HG03280 (cell line): ENCODE measurements at regions not wholly inside any gene's neighbourhood (a gene's known extent, or its start where the extent isn't known, plus 50 kb on each side); places are given as distances from the start of the nearest gene placed in this dataset.
"Not testable (repeated sequence)": the region's sequence is repeated elsewhere in the genome, so short reads cannot be mapped to it uniquely, and the experiment has no call there.

Experiments
- ATAC-seq: cut with Tn5 transposase; IDR thresholded peaks from one replicate; pipeline ENCODE4 v1.9.1; 2021; ENCODE audit warnings: mild to moderate bottlenecking, moderate library complexity; ENCODE audit not compliant: unreplicated experiment

- ATAC-seq, result no peak
Measured at GRCh38 chr14:22122227-22122818, 448.7 kb upstream of the OR4E1 start.

DNA sequence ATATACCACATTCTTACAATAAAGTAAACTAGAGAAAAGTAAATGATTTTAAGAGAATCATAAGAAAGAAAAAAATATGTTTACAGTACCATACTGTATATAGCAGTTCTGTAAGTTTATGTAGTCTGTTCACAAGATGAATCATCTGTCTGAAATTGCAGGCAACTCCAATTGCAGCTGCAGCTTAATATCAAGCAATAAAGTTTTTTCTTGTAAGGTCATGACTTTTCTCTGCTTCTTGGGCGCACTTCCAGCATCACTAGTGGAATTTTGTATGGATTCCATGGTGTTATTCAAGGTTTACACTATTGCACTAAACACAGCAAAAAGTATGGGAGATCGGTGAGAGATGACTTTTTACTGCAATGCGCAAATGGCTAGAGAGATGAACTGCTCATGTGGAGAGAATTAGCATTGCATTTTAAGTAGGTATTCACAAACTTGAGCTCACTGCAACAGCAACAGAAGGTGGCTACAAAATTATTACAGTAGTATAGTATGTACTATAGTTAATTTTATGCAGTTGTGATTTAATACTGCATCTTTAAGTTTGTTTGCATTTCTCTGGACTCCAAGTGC, 445.4 kb upstream of the OR4E1 start:
- ATAC-seq, result no peak

GRCh38 chr14:22113401-22113800, 439.8 kb upstream of the OR4E1 start:
- no peak for ATAC-seq

DNA sequence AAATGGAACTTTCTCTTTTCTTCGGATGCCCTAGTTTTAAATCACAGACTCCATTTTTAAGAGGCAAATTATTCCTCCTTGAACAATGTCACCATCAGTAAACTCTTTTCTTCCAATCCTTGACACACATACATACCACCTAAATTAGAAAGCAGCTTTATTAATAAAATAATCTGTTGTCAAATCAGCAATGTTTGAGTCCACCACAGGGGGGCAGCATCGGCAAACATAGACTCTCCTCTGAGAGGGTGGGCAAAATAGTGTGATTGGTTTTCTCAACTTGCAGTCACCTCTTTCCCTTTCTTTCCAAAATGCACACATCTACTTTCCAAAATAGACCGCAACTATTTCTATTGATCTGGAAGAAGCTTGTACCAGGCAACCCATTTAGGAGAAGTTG, 438.4 kb upstream of the OR4E1 start:
- no peak for ATAC-seq

- ATAC-seq, result no peak
Measured at GRCh38 chr14:22107753-22108152, 434.1 kb upstream of the OR4E1 start.

DNA sequence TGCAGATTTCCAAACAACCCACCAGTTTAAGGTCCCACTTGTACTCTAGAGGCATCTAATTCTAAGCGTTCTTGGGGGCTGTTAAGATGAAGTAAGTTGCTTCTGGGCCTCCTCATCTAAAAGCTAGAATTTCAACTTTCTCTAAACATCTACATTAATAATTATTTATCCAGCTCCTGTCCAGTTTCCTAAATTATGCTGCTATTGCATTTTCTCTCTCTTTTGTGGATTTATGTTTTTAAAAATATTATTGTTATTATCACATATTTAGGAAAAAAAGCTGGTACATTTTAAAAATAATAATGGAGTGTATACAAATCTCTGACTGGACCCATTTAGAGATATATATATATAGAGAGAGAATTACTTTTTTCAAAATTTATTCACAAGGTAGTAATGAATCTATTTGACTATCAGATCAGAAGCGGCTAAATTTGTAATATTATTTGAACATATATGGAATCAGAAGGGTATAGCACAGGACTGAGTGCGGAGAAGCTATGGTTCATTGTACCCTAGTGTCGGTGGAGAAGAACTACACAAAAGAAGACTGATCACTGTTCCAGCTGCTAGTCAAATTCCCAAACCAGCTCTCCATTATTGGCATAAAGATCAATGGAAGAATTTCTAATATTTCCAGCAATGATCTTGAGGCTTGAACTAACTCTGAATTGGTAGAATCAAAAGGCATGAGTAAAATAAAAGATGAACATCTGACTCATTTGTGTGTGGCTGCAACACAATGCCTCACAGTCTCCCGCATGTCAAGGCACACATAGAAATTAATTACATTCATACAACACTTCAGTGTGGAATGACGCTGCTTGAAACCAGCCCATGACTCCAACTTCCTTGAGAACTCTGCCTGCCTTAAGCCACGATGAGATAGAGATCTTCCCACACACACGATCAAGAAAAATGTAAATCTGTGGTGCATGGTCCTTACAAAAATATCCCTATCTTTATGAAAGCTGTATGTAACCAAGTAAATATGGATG, 433.4 kb upstream of the OR4E1 start:
- ATAC-seq, result no peak

DNA sequence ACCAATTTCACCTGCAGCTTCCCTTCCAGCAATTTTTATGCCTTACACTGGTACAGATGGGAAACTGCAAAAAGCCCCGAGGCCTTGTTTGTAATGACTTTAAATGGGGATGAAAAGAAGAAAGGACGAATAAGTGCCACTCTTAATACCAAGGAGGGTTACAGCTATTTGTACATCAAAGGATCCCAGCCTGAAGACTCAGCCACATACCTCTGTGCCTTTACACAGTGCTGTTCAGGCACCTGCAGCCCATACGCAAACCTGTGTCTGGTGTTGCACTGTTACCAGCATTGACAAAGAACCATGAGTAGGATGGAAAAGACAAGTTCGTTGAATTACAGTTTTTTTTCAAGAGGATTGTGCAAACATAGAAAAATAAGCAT, 432.0 kb upstream of the OR4E1 start:
- no peak for ATAC-seq

- ATAC-seq, result no peak
Measured at GRCh38 chr14:22105006-22105623, 431.5 kb upstream of the OR4E1 start.

GRCh38 chr14:22100764-22101120, 427.1 kb upstream of the OR4E1 start:
- ATAC-seq, result not testable (repeated sequence)

GRCh38 chr14:22099942-22100763, 426.5 kb upstream of the OR4E1 start:
- peak; percentile 76 for ATAC-seq

GRCh38 chr14:22098435-22098834, 424.8 kb upstream of the OR4E1 start:
- ATAC-seq, result no peak

DNA sequence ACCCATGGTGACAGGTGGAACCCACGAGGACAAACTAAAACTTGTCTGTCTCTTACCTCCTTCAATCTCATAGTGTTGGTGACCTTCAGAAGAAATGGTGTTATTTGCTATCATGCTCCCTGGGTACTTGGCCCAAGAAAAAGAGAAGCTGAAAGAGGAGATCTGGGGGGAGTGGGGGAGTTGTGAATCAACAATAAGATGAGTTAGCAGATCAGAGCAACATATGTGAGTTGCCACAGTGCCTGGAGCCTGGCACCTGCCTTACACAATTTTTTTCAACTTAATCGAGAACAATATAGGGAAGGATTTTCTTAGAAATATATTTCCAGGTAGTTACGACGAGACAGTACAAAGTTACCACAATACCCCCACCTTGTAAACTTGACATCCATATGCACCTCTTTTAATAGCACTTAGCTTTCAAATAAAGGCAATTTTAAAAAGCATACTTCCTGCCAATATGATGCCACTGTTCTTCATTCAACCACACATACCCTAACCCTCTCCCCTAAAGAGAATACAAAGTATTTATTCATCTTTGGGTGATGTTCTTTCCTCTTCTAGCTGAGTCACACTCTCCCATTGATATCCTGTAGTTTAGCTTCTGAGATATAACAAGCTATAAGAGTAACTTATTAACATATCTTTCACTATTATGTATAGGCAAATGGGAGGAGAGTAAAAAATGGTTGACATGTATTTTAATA, 424.1 kb upstream of the OR4E1 start:
- ATAC-seq, result no peak

DNA sequence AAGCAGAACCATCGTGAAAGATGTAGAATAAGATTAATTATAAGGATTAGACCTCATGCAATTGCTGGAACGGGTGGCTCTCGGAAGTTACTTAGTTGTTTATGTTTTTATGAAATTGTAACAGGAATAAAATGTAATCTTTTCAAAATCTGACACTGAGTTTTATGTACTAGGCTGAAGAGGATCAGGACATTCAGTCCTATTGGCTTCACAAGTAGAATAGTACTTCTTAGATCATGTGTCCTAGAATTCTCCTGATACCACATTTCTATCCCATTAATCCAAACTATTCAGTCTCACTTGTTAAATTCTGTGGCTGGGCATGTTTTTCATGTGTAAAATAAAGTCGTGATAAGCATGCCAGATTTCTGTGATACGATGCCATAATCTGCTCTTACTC, 423.5 kb upstream of the OR4E1 start:
- ATAC-seq, result no peak

GRCh38 chr14:22096514-22096895, 422.9 kb upstream of the OR4E1 start:
- ATAC-seq, result peak; percentile 77

- peak; percentile 23 for ATAC-seq
Measured at GRCh38 chr14:22095860-22096513, 422.4 kb upstream of the OR4E1 start.

- ATAC-seq, result no peak
Measured at GRCh38 chr14:22089940-22090339, 416.3 kb upstream of the OR4E1 start.

DNA sequence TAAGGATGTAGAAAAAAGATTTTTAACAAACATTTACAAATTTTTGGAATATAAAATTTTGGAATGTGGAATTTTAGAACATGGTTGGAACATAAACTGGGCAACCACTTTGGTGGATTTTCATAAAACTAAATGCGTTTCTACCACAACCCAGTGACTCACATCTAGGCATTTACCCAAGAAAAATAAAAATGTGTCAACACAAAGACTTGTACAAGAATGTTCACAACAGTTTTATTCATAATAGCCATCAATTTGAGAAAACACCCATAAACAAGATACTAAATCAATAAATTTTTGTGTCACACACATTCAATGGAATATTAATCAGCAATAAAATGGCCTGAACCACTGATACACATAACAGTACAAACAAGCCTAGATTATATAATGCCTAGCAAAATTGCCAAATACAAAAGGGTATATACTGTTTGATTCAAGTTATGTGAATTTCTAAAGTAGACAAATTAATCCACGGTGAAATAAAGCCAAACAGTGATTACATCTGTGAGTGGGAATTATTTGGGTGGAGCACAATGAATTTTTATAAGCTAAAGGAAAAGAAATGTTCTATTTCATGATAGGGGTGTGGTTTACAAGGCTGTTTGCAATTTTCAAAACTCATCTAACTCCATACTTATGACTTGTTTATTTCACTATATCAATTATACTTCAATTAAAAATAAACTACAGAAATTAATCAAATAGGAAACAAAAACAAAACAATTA, 415.2 kb upstream of the OR4E1 start:
- ATAC-seq, result no peak

DNA sequence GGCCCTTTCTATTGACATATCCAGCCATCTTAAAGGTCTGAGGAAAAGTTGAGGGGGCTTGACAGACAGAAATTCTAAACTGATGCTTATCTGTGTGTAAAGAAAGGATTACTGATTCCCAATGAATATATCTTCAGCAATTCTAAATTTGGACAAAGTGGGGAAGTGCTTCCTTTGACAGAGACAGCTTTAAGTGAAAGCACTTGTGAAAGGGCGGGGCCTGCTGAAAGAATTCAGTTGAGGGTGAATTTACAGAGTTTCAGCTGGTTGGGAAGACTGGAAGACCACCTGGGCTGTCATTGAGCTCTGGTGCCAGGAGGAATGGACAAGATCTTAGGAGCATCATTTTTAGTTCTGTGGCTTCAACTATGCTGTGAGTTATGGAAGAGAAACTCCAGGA, 412.5 kb upstream of the OR4E1 start:
- ATAC-seq, result no peak
